UCSD-AML1 (cell line): ENCODE measurements at regions not wholly inside any gene's neighbourhood (a gene's known extent, or its start where the extent isn't known, plus 50 kb on each side); places are given as distances from the start of the nearest gene placed in this dataset.

Experiments
- DNase-seq: peaks from one replicate; lab custom pipeline; 2025; ENCODE audit not compliant: unreplicated experiment; lab: John Stamatoyannopoulos, UW

DNA sequence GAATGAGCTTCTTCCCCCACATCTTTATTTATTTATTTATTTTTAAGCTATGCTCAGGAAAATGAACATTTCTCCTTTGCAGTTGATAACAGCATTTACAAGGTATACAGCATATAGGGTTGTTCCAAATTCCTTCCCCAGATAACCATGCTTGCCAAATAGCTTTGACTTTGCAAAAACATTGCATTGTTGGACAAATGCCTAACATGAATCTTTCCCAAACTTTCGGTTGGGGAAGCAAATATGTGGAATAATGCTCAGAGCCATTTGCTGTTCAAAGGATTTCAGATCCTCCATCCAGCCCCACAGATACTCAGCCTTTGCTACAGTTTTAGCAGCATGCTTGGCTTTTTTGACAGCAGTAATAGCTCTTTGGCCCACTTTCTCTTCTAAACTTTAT lies 127.2 kb upstream of the AGA start:
- no peak for DNase-seq

DNA sequence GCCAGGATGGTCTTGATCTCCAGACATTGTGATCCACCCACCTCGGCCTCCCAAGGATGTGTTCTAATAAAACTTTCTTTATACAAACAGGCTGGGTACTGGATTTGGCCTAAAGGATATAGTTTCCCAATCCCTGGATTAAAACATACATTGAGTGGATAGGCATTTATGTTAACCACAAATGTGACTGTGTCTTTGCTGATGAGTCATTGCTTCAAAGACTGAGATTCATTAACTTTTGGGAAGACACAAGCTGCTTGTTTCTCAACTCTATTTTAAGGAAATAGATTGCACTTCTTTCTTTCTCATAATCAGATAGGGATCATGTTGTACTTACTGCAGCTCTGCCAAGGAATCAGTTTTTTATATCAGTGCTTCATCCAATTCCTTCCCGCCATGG lies 131.3 kb upstream of the AGA start:
- DNase-seq, result no peak

DNA sequence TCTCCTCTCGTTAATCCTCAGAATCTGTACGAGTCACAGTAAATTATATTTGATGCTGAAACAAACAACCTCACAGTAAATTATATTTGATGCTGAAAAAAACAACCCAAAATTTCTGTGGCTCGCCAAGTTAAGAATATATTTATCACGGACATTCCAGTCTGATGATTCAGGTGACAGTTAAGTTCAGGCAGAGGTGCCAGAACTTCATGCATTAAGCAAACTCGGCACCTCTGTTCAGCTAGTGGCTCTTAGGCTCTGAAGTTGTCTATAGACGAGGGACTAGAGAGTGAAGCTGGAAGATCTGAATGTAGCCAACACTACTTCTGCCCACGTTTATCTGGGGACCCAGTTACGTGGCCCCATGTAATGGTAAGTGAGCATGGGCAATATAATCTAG lies 132.2 kb upstream of the AGA start:
- DNase-seq, result no peak

DNA sequence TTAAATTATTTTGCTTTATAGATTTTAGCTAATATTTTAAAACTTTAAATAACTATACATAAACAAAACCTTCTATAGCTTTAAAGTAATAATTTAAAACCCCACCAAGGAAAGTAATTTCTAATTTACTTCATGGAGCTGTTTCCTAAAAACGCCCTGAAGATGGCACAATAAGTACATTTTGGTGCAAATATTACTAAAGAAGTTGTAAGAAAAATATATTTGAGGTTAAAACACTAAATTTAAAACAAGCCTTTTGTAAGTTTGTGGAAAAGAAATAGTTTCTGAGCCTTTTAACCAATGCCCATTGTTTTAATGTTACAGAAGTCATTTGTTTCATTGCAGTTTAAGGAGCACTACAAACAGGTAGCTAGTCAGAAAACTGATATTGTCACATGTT lies 137.4 kb upstream of the AGA start:
- no peak for DNase-seq

DNA sequence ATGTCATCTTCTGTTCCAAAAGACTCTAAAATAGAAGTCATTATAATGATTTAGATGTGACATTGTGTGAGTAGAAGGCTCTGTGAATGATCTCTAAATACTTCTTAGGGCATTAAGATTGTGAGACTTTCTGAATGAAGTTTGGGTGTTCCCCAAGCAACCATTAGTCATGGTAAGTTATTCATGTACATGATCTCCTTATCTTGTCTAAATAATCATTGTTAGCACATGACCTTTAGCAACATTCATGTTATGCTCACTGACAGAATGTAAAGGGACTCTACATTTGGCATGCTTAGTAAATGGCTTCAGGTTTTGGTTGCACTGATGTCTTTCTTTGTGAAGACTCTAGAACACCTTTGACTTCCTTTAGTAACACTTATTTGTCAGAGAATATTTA lies 140.8 kb upstream of the AGA start:
- no peak for DNase-seq

DNA sequence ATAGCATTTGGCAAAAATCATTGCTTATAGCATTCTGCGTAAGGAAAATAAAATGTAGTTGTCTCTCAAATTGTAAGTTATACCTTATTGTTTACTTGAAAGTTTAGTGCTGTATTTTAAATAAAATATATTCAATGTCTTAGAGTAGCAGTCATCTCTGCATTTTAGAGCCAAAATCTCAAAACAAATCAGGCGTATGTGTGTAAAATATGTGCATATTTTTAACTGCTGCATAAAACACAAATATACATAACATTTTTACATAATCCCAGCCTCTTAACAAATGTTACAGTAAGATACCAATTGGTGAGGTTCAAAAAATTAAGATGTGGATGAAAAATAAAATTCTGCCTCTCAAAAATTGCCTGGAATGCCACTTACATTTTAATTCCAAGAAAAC lies 145.8 kb upstream of the AGA start:
- no peak for DNase-seq

DNA sequence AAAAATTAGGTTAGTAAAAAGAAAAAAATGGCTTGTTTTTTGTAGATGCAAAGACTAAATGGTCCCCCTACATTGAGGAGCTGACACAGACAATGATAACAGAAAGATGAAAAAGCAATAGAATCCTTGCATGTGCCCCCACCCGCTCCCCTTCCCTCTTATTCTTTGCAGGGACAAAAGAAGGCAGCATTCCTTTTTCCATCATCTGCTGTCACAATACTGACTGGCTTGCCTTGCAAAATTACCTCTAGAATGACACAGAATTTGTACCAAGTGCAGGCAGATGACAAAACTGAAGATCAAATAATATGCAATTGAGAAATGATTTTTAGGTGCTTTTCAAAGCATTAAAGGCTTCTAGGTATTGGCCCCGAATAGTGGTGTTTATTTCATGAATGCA lies 153.1 kb upstream of the AGA start:
- DNase-seq, result no peak

DNA sequence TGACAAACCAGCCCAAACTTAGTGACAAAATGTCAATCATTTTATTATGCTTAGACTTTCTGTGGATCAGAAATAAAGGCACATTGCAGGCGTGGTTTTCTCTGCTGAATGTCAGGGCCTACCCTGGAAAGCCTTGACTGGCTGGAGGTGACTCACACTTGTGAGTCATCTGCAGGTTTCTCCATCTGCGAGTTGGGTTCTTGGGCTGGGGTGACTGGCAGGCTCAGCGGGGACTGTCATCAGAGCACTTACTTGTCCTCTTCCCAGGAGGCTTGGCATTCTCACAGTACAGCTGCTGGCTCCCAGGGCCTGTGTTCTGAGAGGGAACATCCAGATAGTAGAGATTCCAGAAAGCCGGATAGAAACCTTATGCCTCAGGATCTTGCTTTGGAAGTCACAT lies 153.8 kb upstream of the AGA start:
- no peak for DNase-seq

DNA sequence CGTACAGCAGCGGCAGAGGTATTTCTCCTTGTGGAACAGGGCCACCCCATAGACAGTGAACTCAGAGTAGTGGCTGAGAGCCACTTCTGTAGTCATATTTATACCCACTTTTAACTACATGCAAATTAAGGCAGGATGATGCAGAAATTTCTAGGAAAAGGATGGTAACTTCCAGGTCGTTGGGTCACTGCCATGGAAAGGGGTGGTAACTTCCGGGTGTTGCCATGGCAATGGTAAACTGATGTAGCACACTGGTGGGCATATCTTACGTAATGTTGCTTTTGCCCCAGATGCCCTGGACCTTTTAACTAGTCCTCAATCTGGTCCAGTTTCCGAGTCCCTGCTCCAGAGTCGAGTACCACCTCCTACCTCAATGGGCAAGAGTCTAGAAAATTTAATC lies 154.8 kb upstream of the AGA start:
- DNase-seq, result no peak

DNA sequence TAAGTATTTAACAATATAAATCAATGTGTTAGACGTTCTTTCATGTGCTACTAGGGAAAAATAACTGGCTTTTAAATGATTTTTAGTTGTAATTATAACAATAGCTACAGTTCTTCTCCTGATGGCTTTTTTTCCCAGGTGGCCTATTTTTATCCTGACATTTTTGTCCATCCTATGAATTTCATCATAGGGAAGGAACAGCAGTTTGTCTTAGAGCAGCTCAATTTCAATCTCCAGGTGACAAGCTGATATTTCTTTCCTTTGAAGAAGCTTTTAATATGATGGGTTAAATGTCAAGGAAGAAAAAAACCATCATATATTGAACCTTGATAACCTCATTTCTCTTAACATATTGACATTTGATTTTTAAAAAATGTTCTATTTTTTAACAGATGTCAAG lies 163.0 kb upstream of the AGA start:
- DNase-seq, result no peak

DNA sequence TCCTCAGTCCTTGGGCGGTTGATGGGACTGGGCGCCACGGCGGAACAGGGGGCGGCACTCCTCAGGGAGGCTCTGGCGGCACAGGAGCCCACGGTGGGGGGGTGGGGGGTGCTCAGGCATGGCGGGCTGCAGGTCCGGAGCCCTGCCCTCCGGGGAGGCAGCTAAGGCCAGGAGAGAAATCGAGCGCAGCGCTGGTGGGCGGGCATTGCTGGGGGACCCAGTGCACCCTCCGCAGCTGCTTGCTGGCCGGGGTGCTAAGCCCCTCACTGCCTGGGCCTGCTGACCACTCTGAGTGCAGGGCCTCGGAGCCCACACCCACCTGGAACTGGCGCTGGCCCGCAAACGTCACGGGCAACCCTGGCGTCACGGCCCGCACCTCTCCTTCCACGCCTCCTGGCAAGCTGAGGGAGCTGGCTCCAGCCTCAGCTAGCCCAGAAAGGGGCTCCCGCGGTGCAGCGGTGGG lies 164.9 kb upstream of the AGA start:
- no peak for DNase-seq

DNA sequence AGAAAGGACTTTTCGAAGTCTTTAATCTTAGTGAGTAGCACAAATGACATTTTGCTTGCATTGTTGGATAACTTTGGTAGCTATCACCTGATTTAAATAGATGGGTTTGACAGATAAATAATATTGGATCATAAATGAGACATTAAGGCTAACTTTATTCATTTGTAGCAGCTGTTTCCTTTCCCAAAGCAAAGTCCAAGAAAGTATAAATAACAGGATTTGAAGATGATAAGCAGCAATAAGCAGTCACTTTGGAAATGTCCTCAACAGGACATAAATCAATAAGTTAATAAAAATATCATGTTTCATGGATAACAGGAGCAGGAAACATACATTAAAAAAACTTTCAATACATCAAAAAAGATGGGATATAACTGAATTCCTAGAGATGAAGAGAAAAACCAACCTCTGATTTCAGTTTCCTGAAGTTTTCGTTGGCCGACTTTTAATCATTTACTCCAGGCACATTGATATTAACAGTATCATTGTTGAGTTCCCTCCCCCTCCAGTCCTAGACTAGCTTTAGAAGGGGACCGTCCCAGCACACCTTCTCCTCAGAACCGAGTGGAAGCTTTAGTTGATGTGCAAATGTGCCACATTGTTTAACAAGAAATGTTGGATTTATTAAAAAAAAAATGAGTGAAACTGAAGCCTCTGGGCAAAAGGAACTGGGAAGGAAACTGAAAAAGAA lies 169.9 kb upstream of the AGA start:
- DNase-seq, result no peak

DNA sequence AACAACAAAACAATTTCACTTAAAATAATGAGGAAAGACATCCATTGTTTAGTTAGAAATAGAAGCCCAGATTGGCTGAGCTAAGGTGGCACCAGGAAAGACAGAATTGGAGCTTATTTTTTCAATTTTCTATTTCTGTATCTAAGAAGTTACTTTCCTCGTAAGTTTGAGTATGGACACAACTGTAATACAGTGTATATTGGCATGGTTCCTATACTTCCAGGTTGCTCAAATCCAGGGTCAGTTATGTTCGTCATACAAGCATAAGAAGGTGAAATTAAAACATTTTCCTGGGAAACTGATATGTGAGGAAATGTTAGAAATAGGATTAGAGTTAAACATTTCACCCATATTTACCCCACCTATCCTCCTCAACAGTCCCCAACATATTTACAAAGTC lies 170.4 kb upstream of the AGA start:
- DNase-seq, result no peak

DNA sequence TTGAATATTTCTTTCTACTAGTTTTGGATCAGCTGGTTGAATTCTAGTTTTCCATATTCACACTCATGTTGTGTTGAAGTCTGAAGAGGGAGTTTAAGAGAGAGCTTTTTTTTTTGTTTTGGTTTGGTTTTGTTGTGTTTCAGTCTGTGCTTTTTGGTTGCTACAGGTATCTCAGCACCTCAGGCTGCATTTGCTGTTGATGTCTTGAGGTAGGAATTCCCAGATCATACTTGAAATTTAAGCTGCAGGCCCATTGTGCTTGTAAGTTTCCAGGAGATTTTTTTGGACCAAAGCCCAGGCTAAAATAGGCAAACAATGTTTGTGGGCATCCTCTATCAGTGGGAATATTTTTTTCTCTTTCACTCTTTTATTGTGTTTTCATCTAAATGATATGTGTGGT lies 190.2 kb upstream of the AGA start:
- DNase-seq, result no peak

DNA sequence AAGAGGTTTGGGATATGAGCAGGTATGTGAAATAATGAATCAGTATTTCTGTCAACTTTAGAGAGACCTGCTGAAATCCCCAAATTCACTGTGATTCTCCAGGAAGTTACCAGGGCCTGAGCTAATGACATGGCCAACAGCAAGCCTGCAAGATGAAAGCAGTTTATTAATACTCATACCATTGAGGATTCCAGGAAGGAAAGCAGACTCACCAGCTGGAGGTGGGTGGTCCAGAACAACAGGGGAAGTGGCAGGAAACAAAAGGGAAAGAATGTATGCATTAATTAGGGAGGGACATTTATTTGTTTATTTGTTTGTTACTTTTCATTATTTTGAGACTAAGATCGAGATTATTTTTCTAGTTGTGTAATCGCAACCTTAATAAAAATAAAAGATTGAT lies 196.6 kb upstream of the AGA start:
- no peak for DNase-seq

DNA sequence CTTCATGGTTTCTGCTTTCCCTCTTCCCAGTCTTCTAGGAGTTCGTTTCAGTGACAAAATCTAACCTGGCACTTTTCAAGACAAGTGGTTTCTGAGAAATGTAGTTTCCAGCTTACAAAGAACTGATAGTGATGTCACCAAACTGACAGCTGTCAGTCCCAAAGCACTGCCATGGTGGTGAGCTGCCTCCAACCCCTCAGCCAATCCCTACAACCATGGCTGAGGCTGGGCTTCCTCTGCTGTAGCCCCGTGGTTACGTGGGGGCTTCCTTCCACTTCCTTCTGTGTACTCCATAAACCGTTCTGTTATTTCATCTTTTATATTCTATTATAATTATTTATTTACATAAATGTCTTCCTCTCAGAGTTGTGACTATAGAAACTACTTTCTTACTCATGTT lies 198.6 kb upstream of the AGA start:
- DNase-seq, result no peak

DNA sequence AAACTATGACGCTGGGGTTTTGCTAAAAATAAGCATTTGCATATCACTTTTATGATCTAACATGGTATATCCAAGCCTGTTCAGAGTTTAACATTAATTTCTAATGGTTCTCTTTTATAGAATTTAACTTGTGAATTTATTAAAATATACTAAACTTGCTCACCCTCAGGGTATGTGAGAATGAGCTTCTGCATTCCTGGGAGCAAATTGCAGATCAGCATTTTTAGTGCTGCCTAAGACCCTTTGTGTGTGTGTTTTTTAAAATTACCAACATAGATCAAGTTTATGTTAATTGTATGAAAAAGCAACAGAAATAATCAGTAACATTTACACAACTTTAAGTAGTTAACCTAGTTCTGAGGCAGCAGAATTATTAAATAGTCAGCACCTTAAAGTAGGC lies 218.0 kb upstream of the AGA start:
- DNase-seq, result no peak

DNA sequence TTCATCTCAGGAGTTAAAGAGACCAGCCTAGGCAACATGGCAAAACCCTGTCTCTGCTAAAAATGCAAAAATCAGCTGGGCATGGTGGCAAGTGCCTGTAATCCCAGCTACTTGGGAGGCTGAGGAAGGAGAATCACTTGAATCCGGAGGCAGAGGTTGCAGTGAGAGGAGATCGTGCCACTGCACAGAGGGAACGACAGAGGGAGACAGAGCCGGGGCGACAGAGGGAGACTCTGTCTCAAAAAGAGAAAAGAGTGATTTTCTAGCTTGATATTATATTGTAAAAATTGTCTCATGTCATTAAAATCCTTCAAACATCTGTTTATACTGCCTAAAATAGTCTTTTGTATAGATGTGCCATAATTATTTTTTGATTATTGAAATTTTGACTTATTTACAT lies 225.4 kb upstream of the AGA start:
- DNase-seq, result no peak

DNA sequence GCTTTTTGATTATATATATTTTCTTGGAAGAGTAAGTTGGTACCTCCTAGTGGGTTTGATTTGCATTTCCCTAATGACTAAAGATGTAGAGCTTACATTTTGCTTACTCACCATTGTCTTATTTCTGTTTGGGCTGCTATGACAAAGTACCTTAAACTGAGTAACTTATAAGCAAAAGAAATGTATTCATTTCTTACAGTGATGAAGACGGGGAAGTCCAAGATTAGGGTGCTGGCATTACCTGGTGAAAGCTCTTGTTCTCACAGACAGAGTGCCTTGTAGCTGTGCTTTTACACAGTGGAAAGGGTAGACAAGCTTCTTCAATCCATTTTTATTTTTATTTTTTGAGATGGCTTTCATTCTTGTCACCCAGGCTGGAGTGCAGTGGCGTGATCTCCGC lies 229.2 kb upstream of the AGA start:
- DNase-seq, result no peak

DNA sequence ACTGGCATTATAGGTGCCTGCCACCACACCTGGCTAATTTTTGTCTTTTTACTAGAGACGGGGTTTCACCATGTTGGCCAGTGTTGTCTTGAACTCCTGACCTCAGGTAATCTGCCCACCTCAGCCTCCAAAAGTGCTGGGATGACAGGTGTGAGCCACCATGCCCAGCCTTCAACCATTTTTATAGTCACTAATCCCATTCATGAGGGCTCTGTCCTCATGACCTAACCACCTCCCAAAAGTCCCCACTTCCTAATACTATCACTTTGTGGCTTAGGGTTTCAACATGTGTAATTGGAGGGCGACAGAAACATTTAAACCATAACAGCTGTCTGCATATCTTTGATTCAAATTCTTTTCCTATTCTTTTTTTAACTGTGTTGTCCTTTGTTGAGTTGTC lies 229.6 kb upstream of the AGA start:
- DNase-seq, result no peak

DNA sequence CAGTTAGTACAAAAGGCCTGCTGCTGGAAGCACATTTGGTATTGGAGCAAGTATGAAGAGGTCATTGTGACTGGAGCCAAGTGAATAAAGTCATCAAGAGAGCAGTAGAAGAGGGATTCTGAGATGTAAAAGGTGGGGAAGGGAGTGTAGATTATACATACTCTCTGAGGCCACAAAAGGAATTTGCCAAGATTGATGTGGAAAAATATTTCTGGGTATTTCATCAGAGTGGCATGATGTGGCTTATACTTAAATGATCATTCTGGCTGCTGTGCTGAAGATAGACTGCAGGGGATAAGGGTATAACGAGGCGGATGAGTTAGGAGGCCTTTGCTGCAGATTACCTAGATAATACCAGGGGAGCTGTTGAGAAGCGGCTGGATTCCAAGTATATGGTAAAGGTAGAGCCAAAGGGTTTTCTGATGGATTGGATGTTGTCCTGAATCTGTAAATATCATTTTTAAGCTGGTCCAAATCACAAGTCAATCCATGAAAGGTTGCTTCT lies 231.8 kb upstream of the AGA start:
- DNase-seq, result no peak

DNA sequence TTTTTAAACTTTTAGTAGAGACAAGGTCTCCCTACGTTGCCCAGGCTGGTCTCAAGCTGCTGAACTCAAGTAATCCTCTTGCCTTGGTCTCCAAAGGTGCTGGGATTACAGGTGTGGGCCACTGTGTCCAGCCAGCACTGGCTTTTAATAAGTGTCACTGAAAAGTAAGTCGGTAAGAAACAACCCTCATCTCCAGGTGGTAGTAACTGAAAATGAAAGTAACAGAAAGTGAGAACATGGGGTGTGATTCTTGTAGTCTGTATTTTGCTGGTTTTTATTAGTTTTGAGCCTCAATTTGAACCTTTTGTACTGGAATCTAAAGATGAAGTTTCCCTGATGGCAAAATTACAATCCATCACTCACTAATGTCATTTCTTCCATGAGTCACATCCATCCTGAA lies 238.1 kb upstream of the AGA start:
- DNase-seq, result no peak

DNA sequence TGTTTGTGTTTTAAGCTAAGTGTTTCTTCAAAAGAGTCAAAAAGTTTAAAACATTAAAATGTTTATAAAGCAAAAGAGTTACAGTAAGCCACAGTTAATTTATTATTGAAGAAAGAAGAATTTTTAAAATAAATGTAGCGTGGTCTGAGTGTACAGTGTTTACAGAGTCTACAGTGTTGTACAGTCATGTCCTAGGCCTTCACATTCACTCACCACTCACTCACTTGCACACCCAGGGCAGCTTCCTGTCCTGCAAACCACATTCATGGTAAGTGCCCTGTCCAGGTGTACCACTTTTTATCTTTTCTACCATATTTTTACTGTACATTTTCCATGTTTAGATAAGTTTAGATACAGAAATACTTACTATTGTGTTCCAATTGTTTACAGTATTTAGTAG lies 239.7 kb upstream of the AGA start:
- DNase-seq, result no peak

DNA sequence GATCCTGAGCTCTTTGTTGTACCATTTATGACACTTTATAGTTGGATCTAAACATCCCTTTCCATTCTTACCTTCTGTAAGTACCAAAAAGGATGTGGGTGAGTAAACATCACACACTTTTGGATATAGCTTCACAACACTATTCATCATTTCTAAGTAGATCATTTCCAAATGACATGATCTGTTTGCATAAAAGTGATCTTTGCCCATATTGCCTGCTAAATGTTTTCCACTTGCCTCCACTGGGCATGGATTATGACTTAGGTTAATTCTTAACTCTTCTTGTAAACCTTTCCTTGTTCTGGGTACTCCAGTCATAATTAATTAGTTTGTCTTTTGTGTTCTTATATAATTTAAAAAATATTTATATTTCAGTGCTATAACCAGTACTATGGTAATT lies 244.9 kb upstream of the AGA start:
- no peak for DNase-seq
